Tibial nerve (tissue), 4 donors: ENCODE measurements at regions not wholly inside any gene's neighbourhood (a gene's known extent, or its start where the extent isn't known, plus 50 kb on each side); places are given as distances from the start of the nearest gene placed in this dataset.

Experiments used
- DNase-seq, 2 donors: peaks; one replicate each; pipeline ENCODE4 v3.0.0-alpha.2; 2019; ENCODE audit warnings: low spot score in 2 of 2
- H3K27ac ChIP-seq, 4 donors: fragments of 200-600 bp; sonication (generic) in 3 of 4; one replicate each; pipeline ENCODE4 v1.5.1; 2017 to 2019; ENCODE audit warnings: mild to moderate bottlenecking in 1 of 4
- H3K27me3 ChIP-seq, 2 donors: fragments of 200-600 bp; sonication (generic) in 1 of 2; one replicate each; pipeline versions ENCODE4 v1.5.1 to v1.6.0; 2017 to 2019
- H3K36me3 ChIP-seq, 3 donors: fragments of 200-600 bp; sonication (generic); one replicate each; pipeline ENCODE4 v1.5.1; 2018 to 2019
- H3K4me1 ChIP-seq, 4 donors: fragments of 200-600 bp; sonication (generic) in 3 of 4; one replicate each; pipeline ENCODE4 v1.5.1; 2017 to 2019
- H3K4me3 ChIP-seq, 4 donors: fragments of 200-600 bp; sonication (generic) in 3 of 4; one replicate each; pipeline ENCODE4 v1.5.1; 2017 to 2019; ENCODE audit warnings: mild to moderate bottlenecking in 1 of 4, moderate library complexity in 1 of 4
- H3K9me3 ChIP-seq, 4 donors: fragments of 200-600 bp; sonication (generic) in 3 of 4; one replicate each; pipeline ENCODE4 v1.5.1; 2017 to 2019
- CTCF ChIP-seq, 5 experiments: fragments of 200-600 bp in 3 of 5; fragments of 450-650 bp in 2 of 5; sonication (generic) in 3 of 5; IDR thresholded peaks; one replicate each; pipeline ENCODE4 v1.5.1; 2016 to 2019; ENCODE audit warnings: antibody characterized with exemption in 5 of 5, mild to moderate bottlenecking in 3 of 5, moderate library complexity in 2 of 5
- EP300 ChIP-seq, 2 donors: sonication (generic); formaldehyde crosslinking; IDR thresholded peaks; one replicate each; pipeline ENCODE4 v1.6.1; 2017; ENCODE audit warnings: antibody characterized with exemption in 2 of 2, mild to moderate bottlenecking in 1 of 2
- POLR2A ChIP-seq, 2 donors: fragments of 450-650 bp; IDR thresholded peaks; one replicate each; pipeline ENCODE4 v1.6.1; 2017; ENCODE audit warnings: antibody characterized with exemption in 2 of 2, mild to moderate bottlenecking in 2 of 2, moderate library complexity in 2 of 2
- WGBS, 2 donors: methylation state at CpG; one replicate each; pipeline ENCODE4 v1.1.5; 2018; 5-methylcytosine and 5-hydroxymethylcytosine counted together

GRCh38 chr12:127936463-127936862 is 330.5 kb upstream of the TMEM132C start:
- Histone ChIP-seq H3K4me1 (no peaks in the 10 kb centered on the region), H3K27ac (no peak overlapping the region), H3K27me3 (no peaks in the 10 kb centered on the region), H3K36me3 (no peaks in the 10 kb centered on the region), H3K4me3 (no peak overlapping the region), H3K9me3 (no peaks in the 10 kb centered on the region)
- 73 to 87% methylated on average over 2 of the region's 2 CpGs for WGBS, 2 donors
- TF ChIP-seq CTCF (IDR thresholded peaks at IDR 0.05): no peak
- TF ChIP-seq POLR2A (IDR thresholded peaks at IDR 0.05): no peak
- no peak for TF ChIP-seq EP300 (IDR thresholded peaks at IDR 0.05)
- no peak for DNase-seq

- whole genome bisulfite sequencing, 2 donors: 54 to 55% methylated on average over 3 of the region's 3 CpGs
- Histone ChIP-seq H3K4me1 (no peaks in the 10 kb centered on the region), H3K4me3 (no peak overlapping the region), H3K9me3 (no peaks in the 10 kb centered on the region), H3K27me3 (no peaks in the 10 kb centered on the region), H3K36me3 (no peaks in the 10 kb centered on the region), H3K27ac (no peak overlapping the region)
- TF ChIP-seq CTCF (IDR thresholded peaks at IDR 0.05) (no peak), EP300 (IDR thresholded peaks at IDR 0.05) (no peak), POLR2A (IDR thresholded peaks at IDR 0.05) (no peak)
- DNase-seq: no peak
Observed at GRCh38 chr12:127941332-127941731, 325.6 kb upstream of the TMEM132C start.

GRCh38 chr12:127942981-127943380 is 324.0 kb upstream of the TMEM132C start:
- H3K36me3 ChIP-seq: no peaks in the 10 kb centered on the region
- DNase-seq: no peak

GRCh38 chr12:127943481-127944210 is 323.3 kb upstream of the TMEM132C start:
- Histone ChIP-seq H3K9me3 (no peaks in the 10 kb centered on the region), H3K4me1 (no peaks in the 10 kb centered on the region), H3K4me3 (no peak overlapping the region), H3K27me3 (no peaks in the 10 kb centered on the region), H3K36me3 (no peaks in the 10 kb centered on the region), H3K27ac (no peak overlapping the region)
- DNase-seq: no peak
- 64 to 73% methylated on average over 10 of the region's 10 CpGs for WGBS, 2 donors
- no peak for TF ChIP-seq POLR2A (IDR thresholded peaks at IDR 0.05)
- no peak for TF ChIP-seq EP300 (IDR thresholded peaks at IDR 0.05)
- TF ChIP-seq CTCF (IDR thresholded peaks at IDR 0.05): no peak

More at GRCh38 chr12:127942981-127943380, 324.0 kb upstream of the TMEM132C start:
- Histone ChIP-seq H3K27ac (no peak overlapping the region), H3K4me3 (no peak overlapping the region), H3K9me3 (no peaks in the 10 kb centered on the region), H3K27me3 (no peaks in the 10 kb centered on the region), H3K4me1 (no peaks in the 10 kb centered on the region)
- WGBS, 2 donors: 78 to 81% methylated on average over 2 to 3 of the region's 3 CpGs
- TF ChIP-seq EP300 (IDR thresholded peaks at IDR 0.05) (no peak), CTCF (IDR thresholded peaks at IDR 0.05) (no peak), POLR2A (IDR thresholded peaks at IDR 0.05) (no peak)

GRCh38 chr12:127944211-127944899 is 322.6 kb upstream of the TMEM132C start:
- Histone ChIP-seq H3K4me1 (no peaks in the 10 kb centered on the region), H3K4me3 (no peak overlapping the region), H3K27me3 (no peaks in the 10 kb centered on the region), H3K9me3 (no peaks in the 10 kb centered on the region), H3K27ac (no peak overlapping the region), H3K36me3 (no peaks in the 10 kb centered on the region)
- 86 to 92% methylated on average over 9 of the region's 9 CpGs for WGBS, 2 donors
- DNase-seq: no peak
- TF ChIP-seq POLR2A (IDR thresholded peaks at IDR 0.05): no peak
- no peak for TF ChIP-seq EP300 (IDR thresholded peaks at IDR 0.05)
- TF ChIP-seq CTCF (IDR thresholded peaks at IDR 0.05): no peak
